ENCODE measurements at regions not wholly inside any gene's neighbourhood (a gene's known extent, or its start where the extent isn't known, plus 50 kb on each side); places are given as distances from the start of the nearest gene placed in this dataset.

- no peak for DNase-seq (ENCODE audit: low read depth)
These were observed 208.2 kb downstream of the DLL1 start for GRCh38 chr6:170082531-170083187.

GRCh38 chr6:170082067-170082466, 208.8 kb downstream of the DLL1 start:
- no peak for DNase-seq (ENCODE audit: low read depth)

GRCh38 chr6:170081556-170081955, 209.3 kb downstream of the DLL1 start:
- DNase-seq (ENCODE audit: low read depth), result no peak

GRCh38 chr6:170080828-170081371, 210.0 kb downstream of the DLL1 start:
- DNase-seq (ENCODE audit: low read depth), result no peak

GRCh38 chr6:170080169-170080827, 210.6 kb downstream of the DLL1 start:
- DNase-seq (ENCODE audit: low read depth), result no peak

GRCh38 chr6:170076466-170077165, 214.3 kb downstream of the DLL1 start:
- no peak for DNase-seq (ENCODE audit: low read depth)

- no peak for DNase-seq (ENCODE audit: low read depth)
These were observed 215.1 kb downstream of the DLL1 start for GRCh38 chr6:170075659-170076223.

- DNase-seq (ENCODE audit: low read depth), result no peak
These were observed 216.0 kb downstream of the DLL1 start for GRCh38 chr6:170074907-170075306.

GRCh38 chr6:170074435-170074834, 216.4 kb downstream of the DLL1 start:
- DNase-seq (ENCODE audit: low read depth), result no peak

- no peak for DNase-seq (ENCODE audit: low read depth)
These were observed 217.0 kb downstream of the DLL1 start for GRCh38 chr6:170073846-170074245.

GRCh38 chr6:170072246-170072645, 218.6 kb downstream of the DLL1 start:
- DNase-seq (ENCODE audit: low read depth), result no peak

- DNase-seq (ENCODE audit: low read depth), result no peak
These were observed 221.3 kb downstream of the DLL1 start for GRCh38 chr6:170069611-170070010.

GRCh38 chr6:170068496-170068895, 222.4 kb downstream of the DLL1 start:
- DNase-seq (ENCODE audit: low read depth), result no peak

GRCh38 chr6:170067923-170068360, 222.9 kb downstream of the DLL1 start:
- no peak for DNase-seq (ENCODE audit: low read depth)

GRCh38 chr6:170067181-170067641, 223.7 kb downstream of the DLL1 start:
- no peak for DNase-seq (ENCODE audit: low read depth)

GRCh38 chr6:170066679-170067078, 224.2 kb downstream of the DLL1 start:
- DNase-seq (ENCODE audit: low read depth), result no peak

- no peak for DNase-seq (ENCODE audit: low read depth)
These were observed 226.9 kb downstream of the DLL1 start for GRCh38 chr6:170063851-170064602.

GRCh38 chr6:170063431-170063830, 227.4 kb downstream of the DLL1 start:
- DNase-seq (ENCODE audit: low read depth), result no peak

GRCh38 chr6:170062915-170063241, 228.0 kb downstream of the DLL1 start:
- DNase-seq (ENCODE audit: low read depth), result no peak

- DNase-seq (ENCODE audit: low read depth), result no peak
These were observed 228.5 kb downstream of the DLL1 start for GRCh38 chr6:170062209-170062914.

GRCh38 chr6:170058878-170059485, 231.9 kb downstream of the DLL1 start:
- DNase-seq (ENCODE audit: low read depth), result no peak

Measured in GM04503 (cell line).